Amniotic stem cell (primary cell): ENCODE measurements at regions not wholly inside any gene's neighbourhood (a gene's known extent, or its start where the extent isn't known, plus 50 kb on each side); places are given as distances from the start of the nearest gene placed in this dataset.

Source experiments
- DNase-seq: peaks from one replicate; lab custom pipeline; 2025; lab: John Stamatoyannopoulos, UW

GRCh38 chr3:72565593-72565992, 282.7 kb downstream of the SHQ1 start:
- DNase-seq = no peak

DNA sequence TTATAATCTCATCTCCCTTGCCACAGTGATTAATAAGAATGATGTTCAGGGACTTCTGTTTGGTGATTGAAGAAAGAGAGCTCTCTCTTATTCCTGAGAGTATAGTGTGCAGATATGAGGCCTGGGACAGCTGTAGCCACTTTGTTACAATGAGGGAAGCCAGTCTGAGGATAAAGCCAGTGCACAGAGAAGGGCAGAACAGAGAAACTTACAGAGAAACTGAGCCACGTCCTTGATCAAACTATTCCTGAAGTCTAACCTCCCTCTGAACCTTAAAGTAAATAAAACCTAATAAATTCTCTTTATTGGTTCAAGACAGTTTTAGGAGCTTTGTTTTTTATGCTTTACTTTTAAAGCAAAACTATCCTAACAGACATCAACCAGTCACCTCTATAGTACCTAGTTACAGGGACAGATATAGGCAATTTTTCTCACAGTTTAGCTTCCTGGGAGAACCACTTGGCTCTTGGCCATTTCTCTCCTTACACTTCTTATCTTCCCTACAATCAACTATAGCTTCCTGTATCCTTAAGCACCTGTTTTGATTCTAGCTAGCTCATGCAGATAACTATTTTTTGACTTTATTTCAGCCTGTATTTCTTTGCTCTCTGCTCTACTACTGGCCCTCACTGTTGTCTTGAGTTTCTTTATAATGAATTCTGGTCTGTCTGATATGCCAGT, 284.4 kb downstream of the SHQ1 start:
- DNase-seq = no peak

DNA sequence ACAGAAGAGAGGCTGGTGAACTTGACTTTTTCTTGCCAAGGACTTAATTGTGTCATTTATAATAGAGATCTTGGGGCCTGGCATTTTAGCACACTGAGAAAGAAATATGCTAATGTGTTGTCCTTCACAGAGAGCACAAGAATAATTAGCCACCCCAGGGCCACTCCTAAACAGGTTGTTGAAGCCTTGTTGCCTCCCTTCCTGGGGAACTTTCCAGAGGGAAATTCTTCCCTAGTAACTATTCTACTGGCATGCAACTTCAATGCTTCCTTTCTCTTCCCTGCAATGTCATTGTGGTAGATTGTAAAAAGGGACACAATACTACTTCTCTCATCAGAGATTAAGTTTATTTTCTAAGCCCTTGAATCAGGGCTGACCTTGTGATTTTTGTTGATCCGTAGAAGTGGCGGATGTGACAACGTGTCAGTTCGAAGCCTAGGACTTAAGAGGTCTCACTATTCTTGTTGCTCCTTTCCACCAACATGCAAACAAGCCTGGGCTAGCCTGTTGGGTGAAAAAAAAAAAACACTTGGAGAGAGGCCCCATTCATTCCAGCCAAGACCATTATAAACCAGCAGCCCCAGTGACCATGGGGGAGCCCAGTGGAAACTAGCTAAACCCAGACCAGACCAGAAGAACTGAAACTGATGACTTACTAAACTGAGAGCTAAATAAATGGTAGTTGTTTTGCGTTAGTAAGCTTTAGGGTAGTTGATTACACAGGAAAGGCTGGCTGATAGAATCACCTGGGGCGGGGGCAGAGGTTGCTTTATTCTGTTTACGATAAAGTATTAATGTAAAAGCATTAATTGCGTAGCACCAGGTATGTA, 287.2 kb downstream of the SHQ1 start:
- no peak for DNase-seq

- DNase-seq = no peak
Observed at GRCh38 chr3:72559385-72559784, 288.9 kb downstream of the SHQ1 start.

GRCh38 chr3:72558001-72558400, 290.2 kb downstream of the SHQ1 start:
- DNase-seq = no peak

GRCh38 chr3:72555714-72556113, 292.5 kb downstream of the SHQ1 start:
- DNase-seq = no peak

DNA sequence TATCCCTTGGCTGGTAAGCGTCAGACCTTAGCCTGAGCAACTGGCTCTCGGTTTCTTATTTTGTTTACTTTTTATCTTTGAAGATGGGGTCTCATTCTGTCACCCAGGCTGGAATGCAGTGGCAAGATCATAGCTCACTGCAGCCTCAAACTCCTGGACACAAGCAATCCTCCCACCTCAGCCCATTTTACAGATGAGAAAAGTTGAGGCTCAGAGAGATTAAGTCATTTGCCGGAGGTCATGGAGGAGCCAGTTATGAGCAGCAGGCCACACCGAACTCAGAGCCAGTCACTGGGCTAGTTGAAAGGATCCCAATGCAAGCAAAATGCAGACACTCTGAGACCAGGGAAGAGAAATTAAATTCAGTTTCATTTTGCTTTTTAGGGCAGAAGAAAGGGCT, 293.6 kb downstream of the SHQ1 start:
- no peak for DNase-seq

GRCh38 chr3:72553298-72553697, 294.9 kb downstream of the SHQ1 start:
- DNase-seq = no peak

DNA sequence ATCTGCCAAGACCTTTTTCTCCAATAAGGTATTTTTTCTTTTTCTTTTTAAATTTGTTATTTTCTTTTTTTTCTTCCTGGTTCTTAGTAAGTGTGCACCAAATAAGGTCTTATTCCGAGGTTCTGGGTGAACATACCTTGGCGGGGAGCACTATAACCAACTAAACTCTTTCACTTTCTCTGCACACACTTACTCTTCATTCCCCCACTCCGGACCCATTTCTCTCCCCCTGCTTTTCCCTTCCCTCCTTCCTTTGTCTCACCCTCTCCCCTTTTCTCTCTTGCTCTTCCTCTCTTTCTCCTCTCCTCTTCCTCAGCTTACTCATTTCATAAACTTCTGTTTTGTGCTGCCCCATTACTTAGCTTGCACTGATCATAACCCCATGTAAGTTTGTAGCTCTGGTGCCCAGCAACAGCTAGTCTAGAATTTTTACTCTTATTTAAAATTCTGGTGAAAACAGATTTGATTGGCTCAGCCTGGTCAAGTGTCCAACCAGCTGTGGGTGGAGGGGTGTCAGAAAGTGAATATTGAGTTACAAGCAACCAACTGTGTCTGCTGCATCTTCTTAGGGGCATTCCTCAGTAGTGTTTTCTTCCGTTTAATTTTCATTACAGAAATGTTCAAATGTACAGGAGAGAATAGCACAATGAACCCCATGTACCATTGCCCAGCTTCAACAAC, 297.5 kb downstream of the SHQ1 start:
- no peak for DNase-seq

DNA sequence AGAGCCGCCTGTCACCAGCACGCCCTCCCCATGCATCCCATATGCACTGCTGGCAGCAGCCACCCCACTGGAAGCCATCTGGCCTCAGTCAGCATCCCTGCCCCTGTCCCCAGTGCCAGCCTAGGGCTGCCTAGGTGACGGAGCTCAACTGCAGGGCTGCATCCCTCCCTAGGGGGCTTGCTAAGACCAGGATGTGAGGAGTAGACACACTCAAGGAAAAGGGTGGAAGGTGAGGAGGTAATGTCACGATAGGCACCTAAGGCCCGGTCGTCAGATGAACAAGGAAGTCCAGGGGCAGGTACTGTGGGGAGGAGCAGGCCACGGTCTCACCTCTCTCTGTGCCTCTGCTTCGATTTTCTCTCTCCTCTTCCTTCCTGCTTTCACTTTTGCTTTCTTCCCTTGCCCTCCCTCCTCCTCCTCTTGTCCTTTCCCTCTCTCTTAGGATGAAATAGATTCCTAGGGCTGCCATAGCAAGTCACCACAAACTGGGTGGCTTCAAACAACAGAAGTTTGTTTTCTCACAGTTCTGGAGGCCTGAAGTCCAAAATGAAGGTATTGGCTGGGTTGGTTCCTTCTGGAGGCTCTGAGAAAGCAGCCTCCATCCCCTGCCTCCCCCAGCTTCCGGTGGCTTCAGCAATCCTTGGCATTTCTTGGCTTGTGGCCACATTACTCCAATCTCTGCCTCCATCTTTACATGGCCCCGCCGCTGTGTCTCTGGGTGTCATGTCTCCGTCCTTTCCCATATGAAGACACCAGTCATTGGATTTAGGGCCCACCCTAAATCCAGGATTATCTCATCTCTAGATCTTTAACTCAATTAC, 298.3 kb downstream of the SHQ1 start:
- no peak for DNase-seq

DNA sequence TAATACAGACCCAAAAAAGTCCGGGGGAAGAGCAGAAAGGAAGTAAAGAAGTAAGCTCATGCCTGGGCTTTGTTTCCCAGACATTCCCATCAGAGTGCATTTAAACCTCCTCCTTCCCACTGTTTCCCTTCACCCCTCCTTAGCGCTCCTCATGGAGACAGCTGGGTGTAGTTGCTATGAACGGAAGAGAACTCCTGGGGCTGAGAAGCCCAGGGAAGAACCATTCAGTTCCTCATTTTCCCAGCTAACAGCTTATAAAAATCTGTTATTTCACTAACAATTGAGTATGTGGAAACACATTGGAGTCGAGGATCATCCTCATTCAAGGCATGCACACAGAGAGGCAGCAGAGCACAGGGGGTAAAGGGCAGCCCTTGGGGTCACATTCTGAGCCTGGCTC, 299.3 kb downstream of the SHQ1 start:
- DNase-seq = no peak

GRCh38 chr3:72548461-72548860, 299.8 kb downstream of the SHQ1 start:
- no peak for DNase-seq

DNA sequence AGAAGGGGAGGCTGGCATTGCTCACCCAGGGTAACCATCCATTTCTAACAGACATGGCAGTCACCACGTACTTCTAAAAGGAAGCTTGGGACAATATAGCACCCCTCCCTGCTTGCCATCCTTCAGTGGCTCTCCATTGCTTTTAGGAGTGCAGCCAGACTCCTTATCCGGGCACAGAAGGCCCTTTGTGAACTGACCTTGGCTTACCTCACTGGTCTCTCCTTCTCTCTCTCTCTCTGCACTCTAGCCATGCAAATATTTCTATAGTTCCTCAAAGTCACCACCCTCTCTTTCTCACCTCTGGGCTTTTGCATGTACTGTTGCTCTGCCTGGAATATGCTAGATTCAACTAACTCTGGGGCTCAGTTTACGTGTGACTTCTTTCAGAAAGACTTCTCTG, 301.1 kb downstream of the SHQ1 start:
- no peak for DNase-seq

DNA sequence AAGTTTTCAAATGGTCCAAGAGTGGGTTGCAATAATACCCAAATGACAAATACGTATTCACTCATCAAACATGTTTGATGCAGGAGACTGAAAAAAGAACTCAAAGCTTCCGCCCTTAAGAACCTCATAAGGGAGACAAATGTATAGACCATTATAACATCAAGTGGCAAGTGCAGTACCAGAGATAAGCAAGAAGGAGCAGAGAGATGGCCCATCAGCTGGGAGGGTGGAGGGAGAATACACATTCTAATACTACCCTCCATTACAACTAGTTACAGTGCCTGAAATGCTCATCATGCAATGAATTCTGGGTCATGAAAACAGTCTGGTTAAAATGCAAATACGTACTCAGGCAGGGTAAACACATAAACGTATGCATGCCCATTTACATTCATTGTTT, 304.0 kb downstream of the SHQ1 start:
- DNase-seq = no peak

DNA sequence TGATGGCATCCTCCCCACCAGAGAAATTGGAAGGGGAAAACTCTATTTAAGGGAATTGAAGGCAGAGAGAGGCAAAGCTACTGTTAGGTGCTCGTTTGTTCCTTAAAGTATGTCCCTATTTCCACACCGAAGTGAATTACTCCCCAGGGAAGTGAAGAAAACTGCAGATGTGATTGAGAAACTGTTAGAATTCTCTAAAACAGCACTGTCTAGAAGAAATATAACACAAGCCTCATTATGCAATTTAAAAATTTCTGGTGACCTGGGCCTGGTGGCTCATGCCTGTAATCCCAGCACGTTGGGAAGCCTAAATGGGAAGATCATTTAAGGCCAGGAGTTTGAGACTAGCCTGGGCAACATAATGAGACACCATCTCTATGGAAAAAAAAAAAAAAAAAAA, 305.0 kb downstream of the SHQ1 start:
- no peak for DNase-seq

DNA sequence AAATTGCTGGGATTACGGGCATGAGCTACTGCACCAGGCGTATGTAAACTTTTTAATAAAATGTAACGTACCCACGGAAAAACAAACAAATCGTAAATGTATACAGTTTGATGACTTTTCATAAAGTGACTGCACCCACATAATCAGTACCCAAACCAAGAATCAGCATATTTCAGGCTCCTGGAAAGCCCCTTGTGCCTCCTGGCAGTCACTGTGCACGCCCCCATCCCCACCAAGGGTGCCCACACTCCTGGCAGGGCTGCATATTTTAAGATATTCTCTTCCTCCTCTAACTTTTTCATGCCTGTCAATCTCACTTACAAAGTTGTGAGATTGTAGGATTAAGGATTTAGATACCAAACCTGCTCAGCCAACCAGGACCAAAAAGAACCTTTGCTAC, 305.5 kb downstream of the SHQ1 start:
- no peak for DNase-seq

GRCh38 chr3:72539856-72540255, 308.4 kb downstream of the SHQ1 start:
- DNase-seq = no peak

GRCh38 chr3:72538070-72538745, 310.0 kb downstream of the SHQ1 start:
- DNase-seq = no peak

DNA sequence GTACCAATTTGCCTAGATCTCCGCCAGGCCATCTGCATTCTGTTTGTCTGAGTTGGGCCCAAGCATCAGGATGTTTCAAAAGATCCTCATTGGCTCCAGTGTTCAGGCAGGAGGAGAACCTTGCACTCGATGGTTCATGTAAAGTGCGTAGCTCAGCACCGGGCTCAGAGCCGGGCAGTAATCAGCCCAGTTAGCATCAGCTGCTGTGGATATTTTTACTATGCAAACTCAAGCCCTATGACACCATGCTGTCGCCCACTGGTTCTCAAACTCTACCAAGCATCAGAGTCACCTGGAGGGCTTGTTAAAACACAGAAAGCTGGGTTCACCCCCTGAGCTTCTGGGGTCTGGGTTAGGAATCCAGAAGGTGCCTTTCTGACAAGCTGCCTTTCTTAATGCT, 310.8 kb downstream of the SHQ1 start:
- DNase-seq = no peak

DNA sequence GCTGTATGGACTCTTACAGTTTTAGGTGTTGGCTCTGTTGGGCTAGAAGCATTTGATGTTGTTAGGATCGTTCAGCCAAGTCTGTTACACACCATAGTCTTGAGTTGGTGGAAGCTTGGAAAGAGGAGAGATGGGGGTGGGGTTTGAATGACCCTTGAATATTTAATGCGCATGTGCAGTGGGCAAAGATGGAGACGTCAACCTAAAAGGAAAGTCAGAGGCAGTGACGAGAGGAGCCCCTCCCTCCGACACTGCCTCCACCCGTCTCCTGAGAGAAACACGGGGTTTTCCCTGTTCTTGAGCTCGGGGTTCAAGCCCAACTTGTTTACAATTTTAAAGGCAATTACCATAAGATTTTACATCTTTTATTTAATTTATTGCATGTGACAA, 311.4 kb downstream of the SHQ1 start:
- DNase-seq = no peak

DNA sequence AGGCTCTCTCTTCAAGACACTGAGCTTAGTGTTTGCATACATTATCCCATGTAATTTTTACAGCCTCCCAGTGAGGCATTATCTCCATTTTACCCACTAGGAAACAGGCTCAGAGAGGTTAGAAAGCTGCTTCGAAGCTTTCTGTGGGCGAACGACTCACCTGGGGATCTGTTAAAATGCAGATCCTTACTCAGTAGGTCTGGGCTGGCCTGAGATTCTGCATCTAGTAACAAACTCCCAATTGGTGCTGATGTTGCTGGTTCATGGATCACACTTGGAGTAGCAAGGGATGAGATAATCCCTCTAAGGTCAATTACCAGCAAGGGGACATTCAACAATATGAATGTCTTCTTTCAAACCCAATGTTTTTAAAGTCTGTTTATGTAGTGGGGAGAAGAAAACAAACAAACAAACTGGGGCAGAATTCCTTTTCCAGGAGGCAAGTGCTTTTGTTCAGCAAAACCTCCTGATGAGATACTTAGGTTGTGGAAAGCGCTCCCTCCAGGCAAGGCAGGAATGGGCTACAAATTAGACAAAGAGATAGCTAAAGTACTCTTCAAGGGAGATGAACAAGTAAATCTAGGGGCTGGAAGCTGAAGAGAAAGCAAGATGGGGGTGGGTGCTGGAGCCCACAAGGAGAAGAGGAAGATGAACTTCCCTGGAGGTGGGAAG, 311.9 kb downstream of the SHQ1 start:
- DNase-seq = no peak
